Stimulated activated CD4-positive, alpha-beta T cell treated with anti-CD3 and anti-CD28 coated beads, TNF-alpha, amount 100 ng/mL, for 24 hours (primary cell): ENCODE measurements at regions not wholly inside any gene's neighbourhood (a gene's known extent, or its start where the extent isn't known, plus 50 kb on each side); places are given as distances from the start of the nearest gene placed in this dataset.
"Not testable (repeated sequence)": the region's sequence is repeated elsewhere in the genome, so short reads cannot be mapped to it uniquely, and the experiment has no call there.

Experiments used
- DNase-seq, 3 experiments: peaks; one replicate each; pipeline ENCODE4 v3.0.0-alpha.2; 2020; ENCODE audit warnings: low read depth in 3 of 3

DNA sequence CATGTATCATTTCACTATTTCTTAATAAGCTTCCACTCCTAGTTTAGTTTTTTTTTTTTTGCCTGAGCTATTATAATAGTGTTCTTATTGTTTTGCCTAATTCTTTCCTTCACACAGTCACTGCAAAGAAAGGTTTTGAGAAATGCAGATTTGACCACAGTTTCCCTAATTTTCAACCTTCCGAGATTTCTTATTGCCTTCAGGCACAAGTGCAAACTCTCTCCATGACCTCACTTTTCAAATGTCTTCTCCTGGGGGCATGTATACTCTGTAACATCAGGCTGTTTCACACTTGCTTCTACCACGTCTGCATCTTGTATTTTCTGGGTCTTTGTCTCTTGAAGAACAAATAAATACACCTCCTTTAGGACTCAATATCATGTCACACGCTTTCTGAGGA lies 339.0 kb upstream of the CITED2 start:
- DNase-seq = no peak

DNA sequence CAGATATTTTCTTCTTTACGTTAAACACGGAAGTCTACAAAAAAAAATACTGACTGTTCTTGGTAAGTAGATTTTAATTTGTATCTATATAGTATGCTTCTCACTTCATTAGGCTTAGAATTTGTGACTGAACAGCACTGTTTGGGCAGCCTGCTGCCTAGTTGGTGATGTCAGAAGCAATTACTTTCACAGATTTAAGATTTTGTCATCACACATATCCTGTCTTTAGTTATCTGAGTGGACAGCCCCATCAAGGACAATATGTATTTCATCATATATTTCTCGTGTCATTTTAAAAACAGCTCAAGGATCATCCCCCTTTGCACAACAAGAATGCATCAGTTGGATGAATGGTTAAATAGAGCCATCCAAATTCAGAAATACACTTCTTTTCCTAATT lies 338.4 kb upstream of the CITED2 start:
- no peak for DNase-seq

DNA sequence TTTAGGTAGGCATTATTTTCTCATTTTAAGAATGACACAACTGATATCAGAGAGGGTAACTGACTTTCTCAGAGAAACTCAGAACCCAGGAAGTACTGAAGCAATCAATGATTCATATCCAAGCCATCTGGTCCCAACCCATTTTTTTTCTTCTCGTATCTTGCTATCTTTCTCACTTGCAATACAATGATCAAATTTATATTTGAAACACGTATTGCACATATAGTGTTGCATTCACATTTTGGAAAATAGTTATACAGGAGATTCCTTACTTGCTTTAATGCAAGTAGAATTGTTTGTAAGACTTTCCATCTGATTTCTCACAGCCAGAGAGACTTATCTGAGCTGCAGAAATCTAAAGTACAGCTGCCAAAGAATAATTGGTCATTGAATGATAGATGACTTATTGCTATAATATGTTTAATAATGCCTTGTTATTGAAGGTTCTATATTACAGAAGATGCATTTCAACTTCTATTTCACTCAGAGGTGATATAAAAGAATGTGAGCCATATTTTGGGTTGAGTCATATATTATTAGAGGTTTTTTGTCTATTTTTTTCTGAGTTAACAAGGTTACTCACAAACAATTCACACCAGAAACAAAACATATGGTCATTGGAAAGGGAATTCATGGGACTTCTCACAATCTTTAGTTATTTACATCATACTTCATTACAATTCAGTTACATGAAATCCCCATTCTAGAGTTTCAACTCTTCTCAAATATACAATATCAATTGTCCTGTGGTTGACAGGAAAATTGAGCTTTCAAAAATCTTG lies 337.5 kb upstream of the CITED2 start:
- no peak for DNase-seq

DNA sequence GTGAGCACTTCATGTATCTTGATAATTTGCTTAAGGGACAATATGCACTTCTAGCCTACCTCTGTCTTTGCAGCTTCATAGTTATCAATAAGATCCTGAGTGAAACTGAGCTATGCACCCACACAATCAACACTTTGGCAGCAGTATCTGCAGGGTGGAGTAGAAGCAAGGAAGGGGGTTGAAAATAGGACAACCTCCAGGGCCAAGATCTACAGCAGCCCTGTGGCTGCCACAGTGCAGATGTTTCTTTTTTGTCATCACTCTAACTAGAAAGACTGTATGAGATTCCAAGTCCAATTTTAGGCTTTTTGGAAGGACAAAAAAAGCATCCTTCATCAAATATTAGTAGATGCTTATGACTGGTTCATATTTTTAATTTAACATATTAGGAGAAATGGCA lies 336.1 kb upstream of the CITED2 start:
- DNase-seq = no peak

DNA sequence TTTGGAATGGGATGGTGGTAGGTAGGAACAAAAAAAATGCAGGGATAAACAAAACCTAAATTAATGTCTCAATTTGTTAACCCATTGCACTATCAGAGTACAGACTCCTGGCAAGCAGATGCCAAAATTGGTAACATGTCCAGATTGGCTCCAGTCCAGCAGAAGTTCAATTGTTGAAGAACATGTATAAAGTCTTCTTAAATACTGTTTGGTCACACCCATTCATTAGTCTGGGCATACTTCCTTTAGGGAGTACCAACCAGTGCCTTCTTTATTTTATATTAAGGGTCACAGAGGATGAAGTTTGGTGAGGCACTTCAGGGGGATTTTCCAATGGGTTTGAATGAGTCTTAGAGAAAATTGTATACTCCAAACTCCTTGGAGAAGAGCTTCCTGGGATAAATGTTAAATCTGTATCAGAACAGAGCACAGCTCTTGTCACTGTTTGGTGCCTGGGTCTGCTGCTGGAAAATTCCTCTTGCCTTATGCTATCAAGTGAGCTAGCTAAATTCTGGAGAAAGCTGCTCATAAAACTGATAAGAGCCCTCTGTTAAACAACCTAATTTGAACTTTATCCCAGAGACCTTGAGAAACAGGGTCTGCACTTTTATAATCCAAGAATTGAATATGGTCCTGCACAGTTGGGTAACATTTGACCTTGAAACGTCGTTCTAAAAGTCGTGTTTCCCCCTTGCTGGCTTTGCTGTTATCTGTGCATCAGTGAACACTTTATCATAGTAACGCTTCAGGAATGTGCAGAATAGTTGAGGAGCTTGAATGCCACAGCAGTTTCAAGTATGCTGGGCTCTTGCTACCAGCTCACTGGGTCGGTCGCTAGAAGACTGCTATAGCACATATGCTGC lies 334.1 kb upstream of the CITED2 start:
- DNase-seq = no peak

DNA sequence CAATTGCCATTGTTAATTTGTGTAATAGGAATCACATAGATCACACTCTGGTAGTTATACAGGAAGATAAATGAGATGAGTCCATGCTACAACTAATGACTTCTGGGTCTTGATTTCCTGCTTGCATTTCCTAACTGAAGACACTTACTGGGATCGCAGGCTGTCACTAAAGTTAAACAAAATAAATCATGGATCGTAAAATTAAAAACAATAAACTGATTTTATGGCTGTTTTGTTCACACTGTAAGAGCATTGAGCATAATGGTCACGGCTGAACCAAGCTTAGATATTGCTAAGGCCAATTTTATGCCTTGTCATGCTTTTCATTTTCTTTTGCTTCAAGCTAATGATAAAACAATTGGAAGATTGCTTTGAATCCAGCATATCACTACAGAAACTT lies 332.5 kb upstream of the CITED2 start:
- no peak for DNase-seq

DNA sequence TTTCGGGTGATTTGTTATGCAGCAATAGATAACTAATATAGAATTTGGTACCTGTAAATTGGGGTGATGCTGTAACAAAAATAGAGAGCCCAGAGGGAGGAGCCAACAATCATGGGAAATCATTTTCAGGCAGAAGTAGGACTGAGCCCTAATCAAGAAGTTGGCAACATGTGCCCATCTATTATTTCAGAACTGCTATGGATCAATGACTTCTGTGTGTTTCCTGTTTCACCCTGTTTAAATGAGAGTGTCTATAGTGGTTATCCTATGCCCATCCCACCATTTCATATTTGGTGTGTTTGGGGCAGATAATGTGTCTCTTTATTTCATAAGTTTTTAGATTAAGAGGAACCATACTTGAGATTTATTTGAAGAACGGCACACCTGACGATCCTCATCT lies 330.8 kb upstream of the CITED2 start:
- no peak for DNase-seq

DNA sequence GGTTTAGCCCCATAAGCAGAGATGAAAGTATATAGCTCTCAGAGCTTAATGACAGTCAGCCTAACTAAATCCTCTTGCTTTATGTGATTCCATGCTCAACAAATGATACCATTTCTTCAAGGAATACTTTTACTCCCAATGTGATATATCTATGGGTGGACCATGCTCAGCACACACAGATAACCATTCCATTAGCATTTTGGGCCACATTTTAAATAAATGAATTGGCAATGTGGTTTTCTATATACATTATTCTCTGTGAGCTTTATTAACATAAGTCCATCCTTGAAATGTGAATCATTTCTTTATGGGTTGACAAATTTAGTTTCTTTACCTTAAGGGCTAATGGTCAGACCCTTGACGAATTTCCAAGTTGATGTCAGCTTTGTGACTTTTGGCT lies 329.3 kb upstream of the CITED2 start:
- no peak for DNase-seq

DNA sequence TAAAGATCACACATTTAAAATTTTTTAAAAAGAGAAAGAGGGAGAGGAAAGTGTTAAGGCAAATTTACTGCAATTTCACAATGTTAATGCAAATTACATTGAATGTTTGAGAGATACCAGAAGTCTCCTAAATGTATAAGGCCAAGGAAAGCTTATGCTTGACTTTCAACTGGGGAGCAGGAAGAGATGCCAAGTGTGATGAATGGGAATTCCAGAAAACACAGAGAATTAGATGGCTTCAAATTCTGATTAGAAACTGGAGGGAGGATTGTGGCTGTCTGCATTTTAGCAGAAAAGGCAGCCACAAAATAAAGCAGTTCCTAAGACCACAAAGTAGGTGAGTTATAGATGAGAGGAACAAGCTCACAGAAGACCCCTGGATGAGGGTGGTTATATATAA lies 328.3 kb upstream of the CITED2 start:
- no peak for DNase-seq

DNA sequence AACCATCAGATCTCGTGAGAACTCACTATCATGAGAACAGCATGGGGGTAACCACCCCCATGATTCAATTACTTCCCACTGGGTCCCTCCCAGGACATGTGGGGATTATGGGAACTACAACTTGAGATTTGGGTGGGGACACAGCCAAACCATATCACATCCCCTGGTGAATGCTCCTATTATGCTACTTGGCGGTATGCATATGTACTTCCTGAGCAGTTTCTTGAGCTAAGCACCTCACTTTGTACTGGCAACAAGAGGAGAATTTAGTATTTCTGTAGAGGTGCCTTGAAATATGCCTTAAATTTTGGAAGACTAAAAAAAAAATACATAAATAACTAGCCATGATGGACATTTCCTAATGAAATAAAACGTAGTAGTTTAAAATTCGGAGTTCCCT lies 327.2 kb upstream of the CITED2 start:
- DNase-seq = no peak

DNA sequence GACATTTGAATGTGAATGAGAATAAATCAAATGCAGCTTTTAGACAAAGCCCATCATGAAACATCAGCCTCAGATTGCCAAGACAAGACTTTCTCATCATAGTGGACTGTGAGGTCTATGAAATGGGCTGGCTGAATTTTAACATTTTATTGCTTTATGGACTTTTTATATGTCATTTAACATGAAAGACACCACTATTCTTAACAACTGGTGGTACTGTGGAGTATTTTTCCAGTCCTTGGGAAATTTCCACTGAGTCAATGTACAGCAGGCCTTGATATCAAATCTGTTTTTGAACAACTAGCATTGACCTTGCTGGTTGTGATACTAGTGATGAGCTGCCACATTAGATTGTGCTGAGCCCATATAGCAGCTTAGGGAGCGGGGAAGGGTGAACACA lies 326.6 kb upstream of the CITED2 start:
- no peak for DNase-seq

DNA sequence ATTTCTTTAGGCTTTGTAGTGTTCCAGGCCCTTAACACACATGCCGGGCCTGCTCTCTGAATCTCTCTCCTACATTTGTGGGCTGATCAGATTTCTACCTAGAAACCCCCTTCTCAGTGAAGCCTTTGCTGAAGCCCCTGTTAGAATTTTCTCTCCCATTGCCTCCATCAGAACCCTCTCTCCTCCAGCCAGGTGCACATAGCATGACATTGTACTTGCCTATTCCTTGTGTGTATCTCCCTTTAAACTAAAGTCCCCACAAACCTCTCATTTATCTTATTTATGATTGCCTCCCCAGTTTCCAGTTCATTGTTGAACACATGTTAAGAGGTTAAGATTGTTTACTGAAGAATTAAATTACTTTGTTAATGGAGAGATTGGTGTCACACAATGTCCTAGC lies 325.5 kb upstream of the CITED2 start:
- no peak for DNase-seq

DNA sequence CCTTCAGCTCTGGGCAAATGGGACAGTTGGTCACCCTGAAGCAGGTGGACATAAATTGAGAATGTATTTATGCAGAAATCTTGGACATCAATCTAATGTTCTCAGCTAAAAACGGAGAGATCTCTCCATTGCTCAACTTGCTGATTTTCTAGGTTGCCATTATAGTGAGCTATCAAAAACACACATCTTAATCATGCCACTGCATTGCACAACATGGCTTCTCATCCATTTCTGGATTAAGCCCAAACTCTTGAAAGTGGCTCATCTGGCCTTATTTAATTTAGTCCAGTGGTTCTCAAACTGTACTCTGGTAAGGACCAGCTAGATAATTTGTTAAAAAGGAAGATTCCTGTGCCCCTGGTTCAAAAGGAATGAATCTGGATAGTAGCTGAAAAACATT lies 324.9 kb upstream of the CITED2 start:
- no peak for DNase-seq

DNA sequence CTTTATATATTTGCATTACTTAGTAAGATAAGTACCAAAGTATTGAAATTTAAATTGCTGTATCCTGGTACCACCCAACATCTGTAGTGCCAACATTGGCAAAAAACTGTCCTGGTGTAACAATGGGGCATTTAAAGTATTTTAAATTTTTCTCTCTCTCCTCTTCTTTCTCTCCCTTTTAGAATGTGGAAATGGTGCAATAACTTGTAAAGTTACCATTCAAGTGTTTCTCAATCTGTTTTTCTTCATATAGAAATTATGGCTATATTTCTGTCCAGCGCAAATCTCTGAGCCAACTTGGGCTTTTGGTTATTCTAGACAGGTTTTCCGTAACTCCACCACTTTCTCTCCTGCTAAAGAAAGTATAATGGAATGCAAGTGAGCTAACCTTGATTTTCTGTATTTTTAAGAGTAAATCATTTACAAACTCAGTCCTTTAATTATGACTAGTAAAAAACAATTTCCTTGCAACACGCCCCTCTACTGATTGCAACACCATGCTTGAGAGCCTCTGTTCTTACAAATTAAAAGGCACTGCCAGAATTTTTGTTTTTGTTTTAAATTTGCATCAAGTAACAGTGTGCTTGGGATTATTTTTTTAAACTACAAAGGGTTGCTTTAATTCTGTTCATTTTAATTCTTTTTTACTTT lies 324.2 kb upstream of the CITED2 start:
- no peak for DNase-seq

DNA sequence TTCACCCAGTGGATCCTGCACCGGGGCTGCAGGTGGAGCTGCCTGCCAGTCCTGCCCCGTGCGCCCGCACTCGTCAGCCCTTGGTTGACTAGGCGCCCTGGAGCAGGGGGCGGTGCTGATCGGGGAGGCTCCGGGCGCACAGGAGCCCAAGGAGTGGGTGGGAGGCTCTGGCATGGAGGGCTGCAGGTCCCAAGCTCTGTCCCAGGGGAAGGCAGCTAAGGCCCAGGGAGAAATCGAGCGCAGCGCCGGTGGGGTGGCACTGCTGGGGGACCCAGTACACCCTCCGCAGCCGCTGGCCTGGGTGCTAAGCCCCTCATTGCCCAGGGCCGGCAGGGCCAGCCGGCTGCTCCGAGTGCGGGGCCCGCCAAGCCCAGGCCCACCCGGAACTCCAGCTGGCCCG lies 323.4 kb upstream of the CITED2 start:
- not testable (repeated sequence) for DNase-seq

DNA sequence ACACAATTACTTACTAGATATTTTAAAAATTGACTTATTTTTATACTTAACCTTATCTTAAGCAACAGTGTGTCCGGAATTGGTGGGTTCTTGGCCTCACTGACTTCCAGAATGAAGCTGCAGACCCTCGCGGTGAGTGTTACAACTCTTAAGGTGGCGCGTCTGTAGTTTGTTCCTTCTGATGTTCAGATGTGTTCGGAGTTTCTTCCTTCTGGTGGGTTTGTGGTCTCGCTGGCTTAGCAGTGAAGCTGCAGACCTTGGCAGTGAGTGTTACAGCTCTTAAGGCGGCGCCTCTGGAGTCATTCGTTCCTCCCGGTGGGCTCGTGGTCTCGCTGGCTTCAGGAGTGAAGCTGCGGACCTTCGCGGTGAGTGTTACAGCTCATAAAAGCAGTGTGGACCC lies 322.5 kb upstream of the CITED2 start:
- not testable (repeated sequence) for DNase-seq

DNA sequence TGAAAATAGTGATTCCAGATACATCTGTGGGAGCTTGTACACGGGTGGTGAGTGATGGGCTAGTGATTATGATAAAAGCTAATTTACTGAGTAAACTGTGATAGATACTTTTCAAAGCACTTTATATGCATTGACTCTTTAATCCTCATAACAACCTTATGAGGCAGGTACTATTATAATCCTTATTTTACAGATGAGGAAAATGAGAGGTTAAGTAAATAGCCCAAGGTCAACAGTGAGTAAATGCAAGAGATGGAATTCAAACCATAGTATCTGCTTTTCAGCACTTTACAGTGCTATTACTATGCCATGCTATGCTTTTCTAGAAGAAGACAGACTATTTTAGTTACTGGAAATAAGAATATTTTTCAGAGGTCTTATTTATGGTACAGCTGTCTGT lies 320.9 kb upstream of the CITED2 start:
- no peak for DNase-seq

DNA sequence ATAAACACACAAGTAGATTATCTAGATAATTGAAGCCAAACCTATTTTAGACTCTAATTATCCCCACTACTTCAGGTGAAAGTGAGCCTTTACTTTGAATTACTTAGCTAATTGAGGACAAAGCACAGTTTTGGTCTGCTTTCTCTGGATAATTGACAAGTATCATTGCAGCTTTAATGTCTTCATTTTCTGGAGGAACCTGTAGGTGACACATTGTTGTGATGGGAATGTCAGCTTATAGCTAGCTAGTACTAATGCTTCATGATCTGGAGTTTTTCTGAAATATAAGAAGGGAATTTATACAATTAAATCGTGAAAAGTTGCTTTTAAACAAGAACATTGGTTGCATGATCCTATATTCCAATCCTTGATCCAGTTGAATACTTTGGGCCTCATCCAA lies 319.3 kb upstream of the CITED2 start:
- DNase-seq = no peak

DNA sequence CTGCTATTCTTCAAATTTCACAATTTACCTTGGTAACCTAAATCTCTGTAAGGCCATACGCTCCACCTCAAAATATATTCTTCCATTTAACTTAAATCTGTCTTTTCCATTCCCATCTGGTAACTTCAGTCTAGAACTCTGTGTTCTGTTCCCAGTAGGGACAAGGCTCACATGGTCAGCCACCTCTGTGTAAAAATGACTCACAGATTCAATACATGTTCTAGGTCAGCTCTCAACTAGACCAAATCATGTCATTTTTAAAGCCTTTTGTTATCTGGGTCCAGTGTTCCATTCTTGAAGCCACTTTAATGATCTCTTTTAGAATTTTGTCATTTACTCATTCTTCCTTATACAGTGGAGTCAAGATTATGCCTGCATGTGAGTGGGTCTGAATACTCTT lies 315.6 kb upstream of the CITED2 start:
- no peak for DNase-seq

DNA sequence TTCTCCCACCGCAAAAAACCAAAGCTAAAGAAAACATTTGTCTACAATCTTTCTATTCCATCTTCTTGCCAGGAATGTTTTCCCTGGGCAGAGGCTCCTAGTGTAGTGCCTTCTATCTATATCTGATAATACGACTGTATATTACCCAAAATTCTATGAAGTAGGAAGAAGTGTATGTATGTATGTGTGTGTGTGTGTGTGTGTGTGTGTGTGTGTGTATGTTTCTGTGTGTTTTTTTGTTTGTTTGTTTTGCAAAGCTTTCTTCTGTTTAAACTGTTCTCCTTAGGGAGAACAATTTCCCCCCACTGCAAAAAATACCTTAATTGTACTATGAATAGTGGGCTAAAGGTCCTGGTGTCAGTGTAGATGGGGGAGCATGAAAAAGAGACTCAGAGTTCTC lies 312.6 kb upstream of the CITED2 start:
- no peak for DNase-seq

DNA sequence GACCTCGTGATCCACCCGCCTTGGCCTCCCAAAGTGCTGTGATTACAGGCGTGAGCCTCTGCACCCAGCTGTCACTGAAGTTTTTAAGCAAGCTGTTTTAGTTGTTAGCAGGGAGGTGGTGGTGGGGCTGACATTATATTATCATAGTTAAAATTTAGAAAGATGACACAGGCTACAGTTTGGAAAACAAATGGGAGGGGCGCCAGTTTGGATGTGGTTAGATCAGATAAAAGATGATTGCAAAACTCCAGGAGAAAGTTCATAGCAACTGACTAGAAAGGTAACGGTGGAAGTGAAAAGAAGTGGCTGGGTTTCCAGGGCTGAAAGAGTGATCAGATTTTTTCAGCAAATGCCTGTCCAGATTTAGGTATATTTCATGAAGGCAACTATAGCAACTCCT lies 311.9 kb upstream of the CITED2 start:
- no peak for DNase-seq

DNA sequence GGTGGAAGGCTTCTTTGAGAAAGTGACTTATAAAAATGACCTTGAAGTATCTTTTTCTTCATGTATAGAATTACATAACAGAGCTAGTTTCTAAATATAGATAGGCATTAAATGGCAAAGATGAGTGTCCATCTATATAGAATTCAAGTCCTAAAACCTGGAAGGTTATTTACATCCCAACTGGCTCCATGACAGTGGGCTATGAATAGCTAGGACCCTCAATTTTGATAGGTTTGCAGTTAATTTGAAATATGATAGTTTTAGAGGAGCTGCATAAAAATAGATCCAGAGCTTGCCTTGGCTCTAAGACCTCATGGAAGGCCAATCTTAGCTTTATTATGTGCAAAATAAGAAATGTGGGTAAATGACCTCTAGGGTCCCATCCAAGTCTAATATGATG lies 310.6 kb upstream of the CITED2 start:
- DNase-seq = no peak

DNA sequence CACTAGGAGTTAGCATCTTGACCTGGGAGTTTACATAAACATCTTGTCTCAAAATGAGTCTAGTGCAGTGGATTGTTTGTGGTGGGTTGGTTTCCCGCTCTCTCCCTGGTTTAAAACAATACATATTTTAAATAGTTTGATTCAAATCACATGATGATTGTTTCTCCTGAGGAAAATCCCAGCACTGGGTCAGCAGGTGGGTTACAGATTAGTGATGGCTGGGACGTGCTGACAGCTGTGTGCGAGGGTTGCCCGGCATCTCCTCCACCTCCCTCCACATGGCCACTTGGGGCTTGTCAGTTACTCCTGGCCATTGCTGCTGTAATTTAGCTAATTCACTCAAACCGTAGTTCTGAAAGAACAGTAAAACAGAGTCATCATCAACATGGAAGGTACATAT lies 306.4 kb upstream of the CITED2 start:
- no peak for DNase-seq
